HepG2 (cell line): ENCODE measurements at regions not wholly inside any gene's neighbourhood (a gene's known extent, or its start where the extent isn't known, plus 50 kb on each side); places are given as distances from the start of the nearest gene placed in this dataset.
A peak's percentile ranks its signal among the peaks of the same experiment; 100 is the strongest.

Experiments used
- BCL3 ChIP-seq: sonication (generic); formaldehyde crosslinking; IDR thresholded peaks from 2 replicates; pipeline ENCODE4 v1.5.1; 2020; ENCODE audit warnings: mild to moderate bottlenecking, missing genetic modification reagents, moderate library complexity
- CCDC6 ChIP-seq: sonication (generic); formaldehyde crosslinking; IDR thresholded peaks from 2 replicates; pipeline ENCODE4 v1.8.1; 2022; ENCODE audit warnings: mild to moderate bottlenecking, missing genetic modification reagents, moderate library complexity
- FOSL2 ChIP-seq: sonication (generic); formaldehyde crosslinking; IDR thresholded peaks from 2 replicates; pipeline ENCODE4 v1.4.0; 2020; ENCODE audit warnings: missing genetic modification reagents
- HDAC2 ChIP-seq: sonication (generic); formaldehyde crosslinking; IDR thresholded peaks from 2 replicates; pipeline ENCODE4 v1.4.0; 2020; ENCODE audit warnings: missing genetic modification reagents
- IRF1 ChIP-seq: sonication (generic); formaldehyde crosslinking; IDR thresholded peaks from 2 replicates; pipeline ENCODE4 v1.4.0; 2020; ENCODE audit warnings: low read depth, mild to moderate bottlenecking, missing genetic modification reagents
- PRDM15 ChIP-seq: sonication (generic); formaldehyde crosslinking; IDR thresholded peaks from 2 replicates; pipeline ENCODE4 v1.4.0; 2020; ENCODE audit warnings: missing genetic modification reagents
- SMARCE1 ChIP-seq: fragments of 450-650 bp; IDR thresholded peaks from 2 replicates; pipeline ENCODE4 v1.6.1; 2017; ENCODE audit warnings: borderline replicate concordance
- SOX6 ChIP-seq, 2 experiments: fragments of 450-650 bp in 1 of 2; sonication (generic) in 1 of 2; formaldehyde crosslinking in 1 of 2; IDR thresholded peaks; 2 replicates each; pipeline versions ENCODE4 v1.4.0 to v1.6.1; 2017 to 2020; ENCODE audit warnings: antibody characterized with exemption in 1 of 2, mild to moderate bottlenecking in 1 of 2, missing genetic modification reagents in 1 of 2
- SRSF4 ChIP-seq: fragments of 200-400 bp; formaldehyde crosslinking; IDR thresholded peaks from one replicate; pipeline ENCODE4 v1.6.1; 2018; ENCODE audit warnings: mild to moderate bottlenecking, low read depth, low read length, moderate library complexity; ENCODE audit not compliant: poor library complexity, severe bottlenecking
- ZFP36 ChIP-seq: fragments of 150-350 bp; IDR thresholded peaks from 2 replicates; pipeline ENCODE4 v1.6.1; 2018; ENCODE audit warnings: borderline replicate concordance, low read length, low read depth; ENCODE audit not compliant: partially characterized antibody
- ZNF280D ChIP-seq: sonication (generic); formaldehyde crosslinking; IDR thresholded peaks from 2 replicates; pipeline ENCODE4 v1.5.1; 2020; ENCODE audit warnings: mild to moderate bottlenecking, missing genetic modification reagents
- ZNF430 ChIP-seq: sonication (generic); formaldehyde crosslinking; IDR thresholded peaks from 2 replicates; pipeline ENCODE4 v1.9.0; 2021; ENCODE audit warnings: mild to moderate bottlenecking, missing genetic modification reagents
- ZNF556 ChIP-seq: sonication (generic); formaldehyde crosslinking; IDR thresholded peaks from 2 replicates; pipeline ENCODE4 v1.4.0; 2020; ENCODE audit warnings: mild to moderate bottlenecking, missing genetic modification reagents, borderline replicate concordance
- ZNF878 ChIP-seq: sonication (generic); formaldehyde crosslinking; IDR thresholded peaks from 2 replicates; pipeline ENCODE4 v1.8.1; 2023; ENCODE audit warnings: mild to moderate bottlenecking, missing genetic modification reagents, moderate library complexity

- TF ChIP-seq ZNF430 (CRISPR knock-in tag), result peak; percentile 99
- no peak for TF ChIP-seq SRSF4
- peak; percentile 78 for TF ChIP-seq HDAC2 (CRISPR knock-in tag)
- TF ChIP-seq ZNF878, result peak; percentile 75; the same call in 1 of the 2 replicates
- peak; percentile 97; the same call in 1 of the 2 replicates for TF ChIP-seq ZNF280D (CRISPR knock-in tag)
- peak; percentile 29; the same call in 1 of the 2 replicates for TF ChIP-seq IRF1 (CRISPR knock-in tag)
- TF ChIP-seq SMARCE1, result no peak
- TF ChIP-seq FOSL2, result peak; percentile 23; the same call in 1 of the 2 replicates
- TF ChIP-seq ZNF556 (CRISPR knock-in tag), result no peak
- peak; percentile 60; the same call in 1 of the 2 replicates for TF ChIP-seq BCL3 (CRISPR knock-in tag)
- TF ChIP-seq ZFP36, result no peak
- TF ChIP-seq PRDM15 (CRISPR knock-in tag), result no peak
- no peak for TF ChIP-seq SOX6 (IDR thresholded peaks at IDR 0.05)
- TF ChIP-seq SOX6 (CRISPR knock-in tag; IDR thresholded peaks at IDR 0.05), result peak; percentile 38; the same call in 1 of the 2 replicates
- TF ChIP-seq CCDC6 (CRISPR knock-in tag), result no peak
These were observed 63.4 kb upstream of the FBRSL1 start (continued) for GRCh38 chr12:132426349-132427173.
